Activated T-cell treated with anti-CD3 and anti-CD28 coated beads for 48 hours (primary cell): ENCODE measurements at regions not wholly inside any gene's neighbourhood (a gene's known extent, or its start where the extent isn't known, plus 50 kb on each side); places are given as distances from the start of the nearest gene placed in this dataset.
"Not testable (repeated sequence)": the region's sequence is repeated elsewhere in the genome, so short reads cannot be mapped to it uniquely, and the experiment has no call there.

Source experiments
- DNase-seq: peaks from one replicate; pipeline ENCODE4 v3.0.0-alpha.2; 2020; ENCODE audit warnings: low read depth

GRCh38 chr15:45868109-45868691, 233.4 kb downstream of the SQOR start:
- DNase-seq = no peak

GRCh38 chr15:45869034-45869668, 234.3 kb downstream of the SQOR start:
- no peak for DNase-seq

- DNase-seq = no peak
These were observed 236.5 kb downstream of the SQOR start for GRCh38 chr15:45871121-45871855.

GRCh38 chr15:45873781-45874180, 239.0 kb downstream of the SQOR start:
- DNase-seq = no peak

- not testable (repeated sequence) for DNase-seq
These were observed 239.7 kb downstream of the SQOR start for GRCh38 chr15:45874566-45874965.

GRCh38 chr15:45884289-45884688, 249.5 kb downstream of the SQOR start:
- DNase-seq = no peak

GRCh38 chr15:45884755-45885445, 250.1 kb downstream of the SQOR start:
- no peak for DNase-seq

GRCh38 chr15:45885801-45886200, 251.0 kb downstream of the SQOR start:
- no peak for DNase-seq

- DNase-seq = no peak
These were observed 256.9 kb downstream of the SQOR start for GRCh38 chr15:45891766-45892165.

GRCh38 chr15:45892182-45892581, 257.4 kb downstream of the SQOR start:
- DNase-seq = no peak

GRCh38 chr15:45903283-45903682, 268.5 kb downstream of the SQOR start:
- no peak for DNase-seq

GRCh38 chr15:45904019-45904418, 269.2 kb downstream of the SQOR start:
- DNase-seq = no peak

- no peak for DNase-seq
These were observed 271.4 kb downstream of the SQOR start for GRCh38 chr15:45906230-45906629.

GRCh38 chr15:45910671-45911070, 275.8 kb downstream of the SQOR start:
- no peak for DNase-seq

GRCh38 chr15:45913451-45913850, 278.6 kb downstream of the SQOR start:
- no peak for DNase-seq

- DNase-seq = no peak
These were observed 279.6 kb downstream of the SQOR start for GRCh38 chr15:45914425-45914824.

- no peak for DNase-seq
These were observed 284.0 kb downstream of the SQOR start for GRCh38 chr15:45918839-45919238.

GRCh38 chr15:45919806-45920205, 285.0 kb downstream of the SQOR start:
- no peak for DNase-seq

- DNase-seq = no peak
These were observed 286.5 kb downstream of the SQOR start for GRCh38 chr15:45921376-45921775.

GRCh38 chr15:45921978-45922377, 287.1 kb downstream of the SQOR start:
- DNase-seq = no peak

GRCh38 chr15:45941367-45941766, 306.5 kb downstream of the SQOR start:
- no peak for DNase-seq

GRCh38 chr15:45943240-45943639, 308.4 kb downstream of the SQOR start:
- no peak for DNase-seq

- no peak for DNase-seq
These were observed 311.3 kb downstream of the SQOR start for GRCh38 chr15:45946111-45946510.
